Stimulated activated CD4-positive, alpha-beta T cell treated with anti-CD3 and anti-CD28 coated beads, Interleukin-12 subunit alpha, Interleukin-12 subunit beta, amount 100 ng/mL, for 24 hours (primary cell): ENCODE measurements at regions not wholly inside any gene's neighbourhood (a gene's known extent, or its start where the extent isn't known, plus 50 kb on each side); places are given as distances from the start of the nearest gene placed in this dataset.
"Not testable (repeated sequence)": the region's sequence is repeated elsewhere in the genome, so short reads cannot be mapped to it uniquely, and the experiment has no call there.

Experiments
- DNase-seq, 2 experiments: peaks; one replicate each; pipeline ENCODE4 v3.0.0-alpha.2; 2020; ENCODE audit warnings: low read depth in 2 of 2

DNA sequence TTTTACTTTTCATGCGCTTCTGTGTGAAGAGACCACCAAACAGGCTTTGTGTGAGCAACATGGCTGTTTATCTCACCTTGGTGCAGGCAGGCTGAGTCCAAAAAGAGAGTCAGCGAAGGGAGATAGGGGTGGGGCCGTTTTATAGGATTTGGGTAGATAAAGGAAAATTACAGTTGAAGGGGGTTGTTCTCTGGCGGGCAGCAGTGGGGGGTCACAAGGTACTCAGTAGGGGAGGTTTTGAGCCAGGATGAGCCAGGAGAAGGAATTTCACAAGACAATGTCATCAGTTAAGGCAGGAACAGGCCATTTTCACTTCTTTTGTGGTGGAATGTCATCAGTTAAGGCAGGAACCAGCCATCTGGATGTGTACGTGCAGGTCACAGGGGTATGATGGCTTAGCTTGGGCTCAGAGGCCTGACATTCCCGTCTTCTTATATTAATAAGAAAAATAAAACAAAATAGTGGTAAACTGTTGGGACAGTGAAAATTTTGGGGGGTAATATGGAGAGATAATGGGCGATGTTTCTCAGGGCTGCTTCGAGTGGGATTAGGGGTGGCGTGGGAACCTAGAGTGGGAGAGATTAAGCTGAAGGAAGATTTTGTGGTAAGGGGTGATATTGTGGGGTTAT is 670.0 kb downstream of the SUCLG1 start:
- not testable (repeated sequence) for DNase-seq

DNA sequence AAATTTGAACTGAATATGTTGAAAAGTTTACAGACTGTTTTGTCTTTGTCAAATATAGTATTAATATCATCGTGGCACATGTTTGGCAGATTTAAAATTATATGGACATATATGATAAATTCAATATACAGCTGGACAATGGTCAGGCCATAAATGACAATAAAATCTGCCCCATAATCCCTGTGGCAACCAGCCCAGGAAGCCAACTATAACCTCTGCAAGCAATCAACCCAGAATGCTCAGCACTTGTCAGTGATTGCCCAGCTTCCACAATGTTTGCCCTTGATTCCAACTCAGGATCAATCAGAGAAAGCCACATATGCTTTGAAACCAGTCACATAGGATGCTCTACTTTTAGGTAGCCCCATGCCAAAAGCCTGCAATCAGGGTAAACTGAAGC is 671.9 kb downstream of the SUCLG1 start:
- no peak for DNase-seq

GRCh38 chr2:83786140-83786539 is 672.9 kb downstream of the SUCLG1 start:
- no peak for DNase-seq

DNA sequence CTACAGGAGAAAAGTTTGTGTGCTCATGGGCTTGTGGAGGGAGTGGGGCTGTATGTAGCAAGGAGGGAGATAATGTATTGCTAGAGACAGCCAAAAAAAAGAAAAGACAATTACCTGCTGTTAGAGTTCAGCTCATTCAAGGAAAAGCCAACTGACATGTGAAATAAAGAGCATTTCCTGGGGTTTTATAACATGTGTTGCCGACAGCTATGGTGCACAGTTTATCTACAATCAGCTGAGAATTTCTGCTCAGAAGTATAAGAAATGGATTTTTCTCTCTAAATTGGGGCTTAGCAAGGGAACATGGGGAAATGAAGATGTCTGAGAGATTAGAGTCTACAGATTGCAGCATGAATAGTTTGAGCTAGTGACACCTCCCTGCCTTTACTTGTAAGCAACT is 674.1 kb downstream of the SUCLG1 start:
- DNase-seq: no peak

DNA sequence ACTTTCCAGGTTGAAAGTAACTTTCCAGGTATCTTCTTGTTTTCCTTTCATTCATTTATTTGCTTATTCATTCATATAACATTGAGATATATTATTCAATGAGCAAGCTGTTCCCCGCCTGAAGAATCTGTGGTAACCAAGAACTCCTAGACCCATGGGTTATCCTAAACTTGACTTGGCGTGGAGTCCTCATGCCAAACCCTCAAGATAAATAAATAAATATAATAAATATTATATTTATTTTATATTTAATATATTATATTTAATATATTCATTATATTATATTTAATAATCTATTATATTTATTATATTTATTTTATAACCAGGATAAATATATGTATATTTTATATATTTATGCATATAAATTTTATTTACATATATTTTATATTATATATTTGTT is 674.8 kb downstream of the SUCLG1 start:
- DNase-seq: no peak

DNA sequence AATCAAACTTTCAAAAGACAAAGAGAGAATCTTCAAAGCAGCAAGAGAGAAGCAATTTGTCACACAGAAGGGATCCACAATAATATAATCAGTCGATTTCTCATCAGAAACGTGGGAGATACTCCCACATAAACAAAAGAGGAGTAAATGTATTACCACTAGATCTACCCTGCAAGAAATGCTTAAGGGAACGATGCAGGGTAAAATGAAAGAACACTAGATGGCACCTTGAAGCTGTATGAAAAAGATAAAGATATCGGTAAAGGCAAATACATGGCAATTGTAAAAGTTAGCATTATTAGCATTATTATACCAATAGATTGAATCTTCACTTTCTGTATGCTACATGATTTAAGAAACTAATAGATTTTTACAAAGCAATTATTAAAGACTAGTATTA is 677.0 kb downstream of the SUCLG1 start:
- no peak for DNase-seq

GRCh38 chr2:83764447-83765005 is 694.6 kb downstream of the SUCLG1 start:
- no peak for DNase-seq

DNA sequence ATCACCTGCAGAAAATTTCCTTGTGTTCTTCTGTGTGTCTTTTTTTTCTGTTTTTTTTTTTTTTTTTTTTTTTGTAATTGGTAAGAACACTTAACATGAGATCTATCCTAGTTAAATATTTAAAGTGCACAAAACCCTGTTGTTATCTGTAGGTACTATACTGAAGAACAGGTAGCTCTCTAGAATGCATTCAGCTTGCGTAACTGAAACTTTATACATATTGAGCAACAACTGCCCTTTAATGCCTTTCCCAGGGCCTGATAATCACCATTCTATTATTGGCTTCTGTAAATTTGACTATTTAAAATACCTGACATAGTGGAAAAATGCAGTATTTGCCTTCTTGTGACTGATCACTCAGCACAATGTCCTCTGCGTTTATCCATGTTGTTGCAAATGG is 701.8 kb downstream of the SUCLG1 start:
- no peak for DNase-seq

DNA sequence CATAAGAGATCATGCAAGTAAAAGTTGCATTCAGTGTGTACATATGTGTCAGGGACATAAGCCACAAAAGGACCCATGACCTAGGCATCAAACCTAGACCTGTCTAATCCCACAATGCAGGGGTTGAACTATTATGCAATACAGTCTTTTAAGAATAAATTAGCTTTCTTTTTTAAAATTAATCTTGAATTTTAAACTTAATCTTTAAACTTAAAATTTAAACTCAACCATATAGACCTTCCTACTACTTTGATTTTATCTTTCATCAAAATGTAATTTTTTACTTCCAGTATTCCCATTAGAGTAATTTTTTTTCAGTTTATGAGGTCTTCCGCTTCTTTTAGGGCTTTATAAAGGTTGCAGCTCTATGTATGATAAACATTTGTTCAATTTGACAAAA is 702.9 kb downstream of the SUCLG1 start:
- no peak for DNase-seq

DNA sequence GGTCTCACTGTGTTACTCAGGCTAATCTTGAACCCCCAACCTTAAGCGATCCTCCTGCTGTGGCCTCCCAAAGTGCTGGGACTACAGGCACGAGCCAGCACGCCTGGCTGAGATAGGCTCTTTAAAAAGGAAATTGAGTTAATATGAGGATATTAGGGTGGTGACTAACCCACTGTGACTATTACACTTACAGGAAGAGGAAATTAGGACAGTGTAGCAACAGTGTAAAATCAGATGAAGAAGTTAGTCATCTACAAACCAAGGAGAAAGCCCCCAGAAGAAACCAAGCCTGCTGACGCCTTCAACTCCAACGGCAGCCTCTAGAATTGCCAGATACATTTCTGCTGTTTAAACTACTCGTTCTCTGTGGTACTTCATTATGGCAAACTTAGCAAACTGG is 711.9 kb downstream of the SUCLG1 start:
- DNase-seq: no peak

GRCh38 chr2:83744855-83745254 is 714.2 kb downstream of the SUCLG1 start:
- DNase-seq: no peak

- DNase-seq: no peak
These were observed 716.8 kb downstream of the SUCLG1 start for GRCh38 chr2:83742117-83742782.

DNA sequence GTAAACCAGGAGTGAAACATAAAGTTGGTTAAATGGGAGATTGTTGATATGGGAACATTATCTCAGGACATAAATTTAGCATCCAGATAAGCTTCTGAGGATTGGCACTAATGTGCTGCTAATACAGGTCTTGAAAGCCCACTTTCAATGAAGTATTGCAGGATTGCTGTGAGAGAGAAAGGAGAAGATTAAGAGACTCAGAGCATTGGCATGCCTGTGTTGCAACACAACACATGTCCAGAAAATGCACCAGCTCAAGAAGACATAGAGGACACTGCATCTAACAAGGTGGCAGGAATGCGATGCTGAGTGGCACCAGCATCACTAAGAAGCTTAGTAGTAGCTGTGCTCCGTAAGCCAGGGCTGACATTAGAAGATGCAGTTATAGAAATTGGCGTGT is 728.9 kb downstream of the SUCLG1 start:
- no peak for DNase-seq

DNA sequence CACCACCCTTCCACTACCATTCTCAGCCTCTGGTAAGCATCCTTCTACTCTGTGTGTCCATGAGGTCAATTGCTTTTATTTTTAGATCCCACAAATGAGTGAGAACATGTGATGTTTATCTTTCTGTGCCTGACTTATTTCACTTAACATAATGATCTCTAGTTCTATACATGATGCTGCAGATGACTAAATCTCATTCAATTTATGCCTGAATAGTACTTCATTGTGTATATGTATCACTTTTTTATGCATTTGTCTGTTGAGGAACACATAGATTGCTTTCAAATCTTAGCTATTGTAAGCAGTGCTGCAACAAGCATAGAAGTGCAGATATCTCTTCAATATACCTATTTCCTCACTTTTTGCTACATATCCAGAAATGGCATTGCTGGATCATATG is 733.3 kb downstream of the SUCLG1 start:
- DNase-seq: no peak

DNA sequence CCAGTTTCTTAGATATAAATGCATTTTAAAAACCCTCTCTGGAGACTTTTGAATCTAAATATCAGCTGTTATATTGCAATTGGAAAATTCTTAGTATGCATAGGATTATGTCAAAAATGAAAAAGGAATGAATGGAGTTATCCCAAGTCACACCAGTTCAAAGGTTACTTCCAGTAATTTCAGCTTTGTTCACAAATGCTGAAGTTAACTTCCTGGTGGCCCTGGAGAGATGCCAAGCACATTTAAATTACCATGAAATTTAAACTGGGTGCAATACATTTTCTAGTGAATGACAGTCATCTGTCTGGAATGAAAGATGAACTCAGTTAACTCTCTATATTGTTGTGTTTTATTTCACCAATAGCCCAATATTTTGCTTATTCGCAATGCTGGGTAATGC is 753.9 kb downstream of the SUCLG1 start:
- DNase-seq: no peak

GRCh38 chr2:83703598-83703997 is 755.5 kb downstream of the SUCLG1 start:
- DNase-seq: no peak

GRCh38 chr2:83696838-83697237 is 762.2 kb downstream of the SUCLG1 start:
- no peak for DNase-seq

DNA sequence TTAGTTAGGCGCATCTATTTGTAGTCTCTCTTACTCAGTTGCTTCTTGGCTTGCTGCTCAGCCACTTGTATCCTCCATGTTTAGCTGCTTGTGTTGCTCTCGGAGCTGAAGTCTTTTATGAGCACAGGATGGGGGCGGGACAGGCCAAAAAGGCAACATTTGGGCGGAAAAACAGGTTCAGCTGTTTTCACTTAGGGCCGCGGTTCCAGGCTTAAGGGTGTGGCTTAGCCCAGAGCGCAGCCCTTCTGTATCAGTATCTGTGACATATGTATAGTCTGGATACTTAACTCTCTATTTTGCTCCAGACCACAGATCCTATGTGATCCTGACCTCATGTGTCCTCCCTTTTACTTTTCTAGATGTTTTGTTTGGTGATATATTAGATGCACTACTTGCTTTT is 763.5 kb downstream of the SUCLG1 start:
- no peak for DNase-seq

GRCh38 chr2:83695037-83695436 is 764.0 kb downstream of the SUCLG1 start:
- no peak for DNase-seq

DNA sequence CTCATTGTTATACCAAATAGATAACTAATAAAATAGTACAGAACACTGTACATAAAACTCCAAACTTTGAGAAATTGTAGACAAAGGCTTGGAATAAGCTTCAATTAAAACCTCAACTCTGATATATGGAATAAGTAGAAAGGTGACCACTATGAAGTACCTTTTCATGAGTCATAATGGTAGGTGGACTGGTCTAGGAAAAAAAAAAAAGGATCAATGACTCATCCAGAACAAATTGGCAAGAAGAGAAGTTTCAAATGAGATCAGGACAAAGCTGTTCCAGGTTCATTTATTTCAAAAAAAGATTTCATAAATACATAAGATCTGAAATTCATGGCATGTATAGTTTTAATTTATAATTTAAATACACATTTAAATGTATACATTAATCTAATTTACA is 769.7 kb downstream of the SUCLG1 start:
- no peak for DNase-seq

DNA sequence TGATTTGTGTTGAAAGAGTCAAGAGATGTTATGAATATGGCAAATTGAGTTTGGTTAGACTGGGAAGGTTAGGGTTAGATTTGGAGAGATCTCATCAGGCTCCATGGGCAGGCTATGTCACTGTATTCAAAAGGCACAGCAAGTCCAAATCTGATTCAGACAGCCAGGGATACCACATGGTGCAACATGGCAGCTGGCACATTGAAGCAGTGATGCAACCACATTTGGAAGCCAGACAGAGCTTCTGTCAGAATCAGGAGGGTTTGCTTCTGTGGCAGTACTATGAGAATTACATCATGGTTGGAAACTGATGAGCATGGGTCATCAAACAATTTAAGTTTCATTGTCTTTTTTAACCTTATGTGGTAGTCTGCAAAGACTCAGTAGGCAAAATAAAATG is 772.2 kb downstream of the SUCLG1 start:
- DNase-seq: no peak

DNA sequence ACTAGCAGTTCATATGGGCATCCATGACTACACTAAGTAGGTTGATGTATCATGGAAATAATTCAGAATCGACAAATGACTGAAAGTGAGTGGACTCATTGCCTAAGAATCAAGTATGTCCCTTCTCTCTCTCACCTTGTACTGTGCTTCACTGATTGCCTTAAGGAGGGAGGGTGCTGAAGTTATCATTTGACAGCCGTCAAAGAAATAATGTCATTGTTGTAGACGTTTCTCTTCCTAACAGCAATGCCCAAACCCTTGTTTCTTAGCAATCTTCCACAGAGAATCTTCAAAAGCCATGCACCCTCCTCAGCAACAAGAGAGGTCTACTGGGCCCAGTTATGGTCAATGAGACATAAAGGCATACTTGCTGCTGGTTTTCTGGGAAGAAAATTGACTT is 785.0 kb downstream of the SUCLG1 start:
- DNase-seq: no peak

DNA sequence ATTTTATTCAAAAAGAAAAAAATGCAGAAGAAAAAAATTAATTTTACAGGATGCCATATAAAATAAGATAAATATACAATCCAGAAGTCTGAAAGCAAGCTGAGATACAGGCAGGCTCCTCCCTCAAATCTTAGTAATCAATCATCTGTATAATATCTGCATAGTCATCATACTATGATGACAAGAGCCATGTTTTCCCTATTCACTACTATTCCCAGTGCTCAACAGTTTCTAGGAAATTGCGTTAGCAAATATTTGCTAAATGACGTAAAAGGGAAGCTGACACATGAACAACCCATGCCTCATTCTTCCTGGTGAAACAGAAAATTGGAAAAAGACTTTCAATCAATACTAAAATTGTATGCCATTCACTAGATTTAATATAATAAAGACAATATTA is 793.2 kb downstream of the SUCLG1 start:
- no peak for DNase-seq

DNA sequence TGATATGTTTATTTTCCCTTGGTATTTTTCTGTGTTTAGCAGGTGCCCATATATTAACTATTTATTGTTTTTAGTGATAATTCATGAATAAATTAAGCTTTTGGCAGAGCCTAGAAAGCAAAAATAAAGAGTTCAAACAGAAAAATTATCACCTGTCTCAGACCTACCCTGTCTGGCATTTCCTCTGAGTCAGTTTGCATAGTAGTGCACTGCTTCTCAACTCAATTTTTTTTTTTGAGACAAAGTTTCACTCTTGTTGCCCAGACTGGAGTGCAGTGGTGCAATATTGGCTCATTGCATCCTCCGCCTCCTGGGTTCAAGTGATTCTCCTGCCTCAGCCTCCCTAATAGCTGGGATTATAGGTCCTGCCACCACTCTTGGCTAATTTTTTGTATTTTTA is 793.9 kb downstream of the SUCLG1 start:
- DNase-seq: no peak
